Vagina (tissue), 2 donors: ENCODE measurements at regions not wholly inside any gene's neighbourhood (a gene's known extent, or its start where the extent isn't known, plus 50 kb on each side); places are given as distances from the start of the nearest gene placed in this dataset.

Source experiments
- POLR2A ChIP-seq, 2 donors: fragments of 450-650 bp; IDR thresholded peaks; one replicate each; pipeline ENCODE4 v1.6.1; 2017; ENCODE audit warnings: antibody characterized with exemption in 2 of 2, mild to moderate bottlenecking in 2 of 2, moderate library complexity in 2 of 2
- POLR2AphosphoS5 ChIP-seq, 2 donors: sonication (generic); formaldehyde crosslinking; IDR thresholded peaks; one replicate each; pipeline ENCODE4 v1.9.0; 2017; ENCODE audit warnings: antibody characterized with exemption in 2 of 2, mild to moderate bottlenecking in 2 of 2, low read depth in 1 of 2; ENCODE audit not compliant: insufficient read depth in 1 of 2
- TF ChIP-seq, protein P1 (sequence below), 3 experiments: fragments of 450-650 bp in 2 of 3; fragments of 200-600 bp in 1 of 3; sonication (generic) in 1 of 3; IDR thresholded peaks; one replicate each; pipeline ENCODE4 v1.5.1; 2017 to 2019; ENCODE audit warnings: antibody characterized with exemption in 3 of 3, mild to moderate bottlenecking in 2 of 3, moderate library complexity in 2 of 3

DNA sequence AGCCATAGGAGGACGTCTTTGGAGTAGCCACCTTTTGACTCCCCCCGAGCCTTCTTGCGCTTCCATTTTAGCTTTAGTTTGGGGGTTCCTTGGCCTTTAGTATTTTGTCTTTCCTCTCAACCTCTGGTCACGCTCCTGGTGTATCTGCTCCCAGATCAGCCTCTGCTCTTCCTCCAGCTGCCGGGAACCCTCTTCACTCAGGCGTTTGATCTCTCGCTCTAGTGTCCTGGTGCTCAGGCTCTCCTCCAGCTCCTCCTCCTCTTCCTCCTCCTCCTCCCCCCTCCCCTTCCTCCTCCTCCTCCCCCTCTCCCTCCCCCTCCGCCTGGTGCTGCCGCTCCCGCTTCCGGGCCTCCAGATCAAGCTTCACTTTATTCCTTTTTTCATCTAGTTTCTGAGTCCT lies 1082.3 kb upstream of the TMEFF2 start:
- TF ChIP-seq, protein P1, sequence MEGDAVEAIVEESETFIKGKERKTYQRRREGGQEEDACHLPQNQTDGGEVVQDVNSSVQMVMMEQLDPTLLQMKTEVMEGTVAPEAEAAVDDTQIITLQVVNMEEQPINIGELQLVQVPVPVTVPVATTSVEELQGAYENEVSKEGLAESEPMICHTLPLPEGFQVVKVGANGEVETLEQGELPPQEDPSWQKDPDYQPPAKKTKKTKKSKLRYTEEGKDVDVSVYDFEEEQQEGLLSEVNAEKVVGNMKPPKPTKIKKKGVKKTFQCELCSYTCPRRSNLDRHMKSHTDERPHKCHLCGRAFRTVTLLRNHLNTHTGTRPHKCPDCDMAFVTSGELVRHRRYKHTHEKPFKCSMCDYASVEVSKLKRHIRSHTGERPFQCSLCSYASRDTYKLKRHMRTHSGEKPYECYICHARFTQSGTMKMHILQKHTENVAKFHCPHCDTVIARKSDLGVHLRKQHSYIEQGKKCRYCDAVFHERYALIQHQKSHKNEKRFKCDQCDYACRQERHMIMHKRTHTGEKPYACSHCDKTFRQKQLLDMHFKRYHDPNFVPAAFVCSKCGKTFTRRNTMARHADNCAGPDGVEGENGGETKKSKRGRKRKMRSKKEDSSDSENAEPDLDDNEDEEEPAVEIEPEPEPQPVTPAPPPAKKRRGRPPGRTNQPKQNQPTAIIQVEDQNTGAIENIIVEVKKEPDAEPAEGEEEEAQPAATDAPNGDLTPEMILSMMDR (IDR thresholded peaks at IDR 0.05), result no peak
- no peak for TF ChIP-seq POLR2A (IDR thresholded peaks at IDR 0.05)
- TF ChIP-seq POLR2AphosphoS5 (IDR thresholded peaks at IDR 0.05; ENCODE audit: insufficient read depth in 1 of 2, low read depth in 1 of 2), result no peak
